IPS-15b (cell line): ENCODE measurements at regions not wholly inside any gene's neighbourhood (a gene's known extent, or its start where the extent isn't known, plus 50 kb on each side); places are given as distances from the start of the nearest gene placed in this dataset.

ENCODE experiments used
- H3K27me3 ChIP-seq: one replicate; pipeline ENCODE4 v1.6.1; 2013; ENCODE audit warnings: low read length; ENCODE audit not compliant: control insufficient read depth, insufficient read depth
- H3K36me3 ChIP-seq: one replicate; pipeline ENCODE4 v1.6.1; 2013; ENCODE audit warnings: low read length; ENCODE audit not compliant: control insufficient read depth, insufficient read depth
- H3K4me1 ChIP-seq: one replicate; pipeline ENCODE4 v1.6.1; 2013; ENCODE audit warnings: mild to moderate bottlenecking, low read length; ENCODE audit not compliant: control insufficient read depth, insufficient read depth
- H3K4me3 ChIP-seq: one replicate; pipeline ENCODE4 v1.5.1; 2013; ENCODE audit warnings: low read depth, low read length
- H3K9ac ChIP-seq: one replicate; pipeline ENCODE4 v1.6.1; 2013; ENCODE audit warnings: low read depth, mild to moderate bottlenecking, low read length
- H3K9me3 ChIP-seq: one replicate; pipeline ENCODE4 v1.6.1; 2013; ENCODE audit warnings: mild to moderate bottlenecking, low read length; ENCODE audit not compliant: control insufficient read depth, insufficient read depth

DNA sequence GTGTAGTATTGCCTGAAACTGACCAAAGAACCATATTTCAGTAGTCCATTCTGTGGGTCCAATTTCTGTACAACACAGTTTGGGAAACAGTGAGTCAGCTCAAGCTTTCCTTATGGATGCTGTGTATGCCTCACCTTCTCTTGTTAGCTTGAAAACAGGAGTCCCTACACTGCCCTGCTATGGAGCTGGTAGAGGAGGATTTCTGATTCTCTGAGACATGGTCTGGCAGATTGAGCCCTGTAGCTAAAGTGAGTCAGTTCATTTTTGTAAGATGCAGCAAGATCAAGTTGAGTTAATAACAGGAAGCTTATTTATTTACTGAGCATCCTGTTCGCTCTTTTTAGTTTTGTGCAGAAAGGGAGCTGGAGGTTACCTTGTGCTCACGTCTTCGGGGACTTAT, 424.1 kb upstream of the RBMS3 start:
- Histone ChIP-seq H3K27me3 (no peaks in the 10 kb centered on the region), H3K36me3 (no peaks in the 10 kb centered on the region), H3K4me3 (no peak overlapping the region), H3K9me3 (no peaks in the 10 kb centered on the region), H3K4me1 (no peaks in the 10 kb centered on the region), H3K9ac (no peak overlapping the region)

DNA sequence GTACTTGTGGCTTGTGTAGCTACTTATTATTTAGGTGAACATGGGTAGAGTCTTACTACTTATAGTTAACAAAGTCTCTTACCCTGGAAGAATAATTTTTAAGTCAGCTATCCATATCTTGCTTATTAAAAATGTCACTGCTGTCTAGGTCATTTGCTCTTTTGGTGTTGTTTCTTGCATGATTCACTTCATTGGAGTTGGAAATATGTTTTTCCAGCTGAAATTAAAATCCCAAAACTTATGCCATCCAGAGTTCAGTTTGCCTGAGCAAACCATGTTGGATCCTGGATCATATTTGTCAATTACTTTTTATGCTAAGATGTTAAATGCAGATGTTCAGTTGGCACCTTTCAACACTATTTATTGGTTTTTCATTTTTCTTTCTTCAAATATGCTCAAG, 421.0 kb upstream of the RBMS3 start:
- Histone ChIP-seq H3K9ac (no peak overlapping the region), H3K27me3 (no peaks in the 10 kb centered on the region), H3K9me3 (no peaks in the 10 kb centered on the region), H3K4me1 (no peaks in the 10 kb centered on the region), H3K36me3 (no peaks in the 10 kb centered on the region), H3K4me3 (no peak overlapping the region)

DNA sequence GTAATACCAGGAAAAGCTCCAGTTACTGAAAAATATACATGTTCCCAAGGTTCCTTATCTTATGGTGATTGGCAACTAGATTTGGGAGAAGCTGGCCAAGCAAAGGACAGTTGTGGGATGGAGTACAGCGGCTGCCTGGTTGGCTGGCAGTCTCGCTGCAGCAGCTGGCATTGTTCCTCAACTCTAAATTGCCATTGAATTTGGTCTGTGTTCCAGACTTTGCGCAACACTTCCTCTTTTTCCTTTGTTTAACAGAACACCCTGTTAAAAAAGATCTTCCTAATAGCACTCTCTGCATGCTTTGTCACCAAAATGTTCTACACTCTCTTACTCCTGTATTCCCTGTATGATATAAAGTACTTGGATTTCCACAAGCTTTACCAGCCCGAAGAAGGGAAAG, 420.6 kb upstream of the RBMS3 start:
- Histone ChIP-seq H3K4me3 (no peak overlapping the region), H3K9me3 (no peaks in the 10 kb centered on the region), H3K36me3 (no peaks in the 10 kb centered on the region), H3K9ac (no peak overlapping the region), H3K4me1 (no peaks in the 10 kb centered on the region), H3K27me3 (no peaks in the 10 kb centered on the region)

DNA sequence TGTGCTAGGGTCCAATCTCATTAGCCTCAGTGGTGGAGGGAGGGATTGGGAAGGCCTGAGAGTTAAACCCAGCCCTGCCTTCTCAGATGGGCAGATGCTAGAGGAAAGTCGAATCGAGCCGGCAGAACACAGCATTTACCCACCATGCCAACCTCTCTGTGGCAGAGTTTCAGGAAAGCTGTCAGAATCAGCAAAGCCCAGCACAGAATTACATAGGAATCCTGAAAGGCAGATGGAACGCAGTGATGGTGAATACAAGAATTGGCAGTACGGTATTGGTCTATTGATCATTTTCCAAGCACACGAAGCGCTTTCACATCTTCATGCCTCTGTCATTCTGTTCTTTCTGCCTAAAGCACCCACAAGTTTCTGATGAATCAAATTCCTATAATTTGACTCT, 417.7 kb upstream of the RBMS3 start:
- no peaks in the 10 kb centered on the region for H3K27me3 ChIP-seq
- no peaks in the 10 kb centered on the region for H3K9me3 ChIP-seq
- no peak overlapping the region for H3K9ac ChIP-seq
- no peaks in the 10 kb centered on the region for H3K4me1 ChIP-seq
- no peak overlapping the region for H3K4me3 ChIP-seq
- H3K36me3 ChIP-seq = no peaks in the 10 kb centered on the region

DNA sequence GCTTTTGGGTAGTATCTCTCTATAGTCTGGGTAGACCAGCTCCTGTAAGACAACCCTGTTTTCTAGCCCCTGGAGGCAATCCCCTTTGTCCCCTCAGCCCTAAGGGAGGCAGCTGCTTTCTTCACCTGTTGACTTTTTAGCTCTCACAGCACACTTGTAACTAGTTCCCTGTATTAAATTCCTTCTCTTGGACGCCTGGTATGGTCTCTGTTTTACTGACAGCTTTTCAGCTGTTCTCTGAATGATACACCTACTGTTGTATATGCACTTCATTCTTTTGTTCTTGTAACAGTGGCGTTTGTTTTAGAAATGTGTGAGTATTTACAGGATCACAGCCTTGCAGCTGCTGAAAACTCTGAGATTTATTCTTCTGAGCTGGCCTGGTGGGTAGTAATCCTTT, 413.0 kb upstream of the RBMS3 start:
- no peak overlapping the region for H3K9ac ChIP-seq
- H3K4me3 ChIP-seq = no peak overlapping the region
- H3K9me3 ChIP-seq = no peaks in the 10 kb centered on the region
- H3K36me3 ChIP-seq = no peaks in the 10 kb centered on the region
- no peaks in the 10 kb centered on the region for H3K27me3 ChIP-seq
- H3K4me1 ChIP-seq = no peaks in the 10 kb centered on the region

DNA sequence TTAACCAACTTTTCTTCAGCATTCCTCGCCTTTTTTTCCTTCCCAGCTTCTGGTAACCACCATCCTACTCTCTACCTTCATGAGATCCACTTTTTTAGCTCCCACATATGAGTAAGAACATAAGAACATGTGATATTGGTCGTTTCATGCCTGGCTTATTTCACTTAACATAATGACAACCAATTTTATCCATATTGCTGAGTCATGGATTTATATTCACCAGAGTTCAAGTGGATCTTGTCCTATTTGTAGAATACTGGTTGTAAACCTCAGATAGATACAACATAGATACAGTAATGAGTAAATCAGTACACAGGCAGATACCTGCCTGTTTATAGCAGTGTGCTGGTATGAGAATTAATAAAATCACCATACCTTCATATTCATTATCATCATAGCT, 412.0 kb upstream of the RBMS3 start:
- H3K4me1 ChIP-seq = no peaks in the 10 kb centered on the region
- H3K36me3 ChIP-seq = no peaks in the 10 kb centered on the region
- no peak overlapping the region for H3K4me3 ChIP-seq
- H3K27me3 ChIP-seq = no peaks in the 10 kb centered on the region
- no peak overlapping the region for H3K9ac ChIP-seq
- no peaks in the 10 kb centered on the region for H3K9me3 ChIP-seq

DNA sequence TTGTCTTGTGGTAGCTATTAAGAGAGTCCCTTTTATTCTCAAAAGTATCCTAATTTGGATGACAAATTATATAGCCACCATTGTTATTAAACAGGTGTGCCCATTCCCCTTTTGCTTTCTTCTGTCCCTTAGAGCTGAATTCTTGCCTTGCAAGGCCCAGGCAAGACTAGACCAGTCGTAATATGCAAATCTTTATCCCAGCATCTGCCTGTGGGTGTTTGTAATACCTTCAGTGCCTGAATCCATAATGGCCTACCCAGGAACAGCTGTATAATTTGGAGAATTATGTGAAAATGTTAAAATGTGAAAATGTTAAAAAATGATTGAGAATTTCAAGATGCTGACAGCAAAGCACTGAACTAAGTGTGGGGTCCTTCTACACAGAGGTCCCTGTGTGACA, 403.0 kb upstream of the RBMS3 start:
- Histone ChIP-seq H3K9ac (no peak overlapping the region), H3K9me3 (no peaks in the 10 kb centered on the region), H3K4me1 (no peaks in the 10 kb centered on the region), H3K27me3 (no peaks in the 10 kb centered on the region), H3K4me3 (no peak overlapping the region), H3K36me3 (no peaks in the 10 kb centered on the region)

DNA sequence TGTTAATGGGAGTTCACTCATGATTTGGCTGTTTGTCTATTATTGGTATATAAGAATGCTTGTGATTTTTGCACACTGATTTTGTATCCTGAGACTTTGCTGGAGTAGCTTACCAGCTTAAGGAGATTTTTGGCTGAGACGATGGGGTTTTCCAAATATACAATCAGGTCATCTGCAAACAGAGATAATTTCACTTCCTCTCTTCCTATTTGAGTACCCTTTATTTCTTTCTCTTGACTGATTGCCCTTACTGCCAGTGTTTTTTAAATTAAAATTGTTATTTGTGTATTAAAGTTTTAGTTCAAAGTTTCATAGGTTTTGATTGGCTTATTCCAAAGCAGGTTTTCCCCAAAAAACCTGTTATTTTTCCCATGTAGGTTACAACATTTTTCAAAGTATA, 390.5 kb upstream of the RBMS3 start:
- H3K9ac ChIP-seq = no peak overlapping the region
- H3K36me3 ChIP-seq = no peaks in the 10 kb centered on the region
- no peaks in the 10 kb centered on the region for H3K9me3 ChIP-seq
- no peak overlapping the region for H3K4me3 ChIP-seq
- no peaks in the 10 kb centered on the region for H3K27me3 ChIP-seq
- H3K4me1 ChIP-seq = no peaks in the 10 kb centered on the region

DNA sequence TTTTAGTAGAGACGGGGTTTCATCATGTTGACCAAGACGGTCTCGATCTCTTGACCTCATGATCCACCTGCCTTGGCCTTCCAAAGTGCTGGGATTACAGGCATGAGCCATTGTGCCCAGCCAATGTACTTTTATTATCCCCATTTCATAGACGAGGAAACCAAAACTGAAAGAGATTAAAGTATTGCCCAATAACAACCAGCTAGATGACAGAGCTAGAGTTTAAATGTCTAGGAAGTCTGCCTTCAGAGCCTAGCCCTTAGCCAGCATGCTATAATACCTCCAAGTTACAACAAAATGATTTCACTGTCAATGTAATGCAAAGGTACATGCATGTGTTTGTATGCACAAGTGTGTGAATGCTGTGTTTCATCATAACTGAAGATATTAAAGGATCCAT, 389.4 kb upstream of the RBMS3 start:
- H3K36me3 ChIP-seq = no peaks in the 10 kb centered on the region
- no peak overlapping the region for H3K4me3 ChIP-seq
- H3K9me3 ChIP-seq = no peaks in the 10 kb centered on the region
- no peaks in the 10 kb centered on the region for H3K4me1 ChIP-seq
- no peak overlapping the region for H3K9ac ChIP-seq
- no peaks in the 10 kb centered on the region for H3K27me3 ChIP-seq

DNA sequence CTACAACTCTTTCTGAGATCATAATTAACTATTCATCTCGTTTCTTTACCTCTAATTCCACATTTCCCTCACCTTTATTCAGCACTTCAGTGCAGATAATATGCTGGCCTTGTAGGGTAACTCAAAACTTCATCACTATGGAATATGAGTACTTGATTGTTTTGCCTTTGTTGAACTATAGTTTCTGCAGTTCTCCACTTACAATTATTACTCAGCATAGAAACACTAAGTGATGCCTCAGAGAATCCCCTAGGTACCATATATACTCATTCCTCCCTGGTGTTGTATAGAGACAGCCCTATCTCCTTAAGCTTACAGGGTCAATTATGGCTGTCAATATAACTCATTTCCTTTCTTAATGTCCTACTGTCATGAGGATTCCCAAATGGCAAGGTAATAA, 380.6 kb upstream of the RBMS3 start:
- H3K27me3 ChIP-seq = no peaks in the 10 kb centered on the region
- H3K36me3 ChIP-seq = no peaks in the 10 kb centered on the region
- no peak overlapping the region for H3K9ac ChIP-seq
- no peaks in the 10 kb centered on the region for H3K9me3 ChIP-seq
- no peak overlapping the region for H3K4me3 ChIP-seq
- no peaks in the 10 kb centered on the region for H3K4me1 ChIP-seq

DNA sequence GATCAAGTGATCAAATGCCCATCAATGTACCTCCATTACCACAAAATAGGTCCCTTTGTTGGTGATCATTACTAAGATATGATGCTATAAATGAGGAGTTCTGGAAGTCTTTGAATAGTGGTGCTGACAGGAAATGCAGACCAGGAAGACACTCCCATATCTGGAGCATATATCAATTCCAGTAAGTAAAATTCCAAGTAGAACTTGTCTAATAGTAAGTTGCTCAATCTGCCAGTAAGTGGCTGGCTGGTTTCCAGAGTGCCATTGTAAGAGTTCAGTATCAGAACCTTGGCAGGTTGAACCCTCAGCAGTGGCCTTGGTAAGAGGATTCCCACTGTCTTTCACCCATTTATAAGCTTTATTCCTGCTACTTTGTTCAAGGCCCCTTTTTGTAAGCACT, 379.9 kb upstream of the RBMS3 start:
- Histone ChIP-seq H3K4me1 (no peaks in the 10 kb centered on the region), H3K9ac (no peak overlapping the region), H3K27me3 (no peaks in the 10 kb centered on the region), H3K36me3 (no peaks in the 10 kb centered on the region), H3K4me3 (no peak overlapping the region), H3K9me3 (no peaks in the 10 kb centered on the region)

DNA sequence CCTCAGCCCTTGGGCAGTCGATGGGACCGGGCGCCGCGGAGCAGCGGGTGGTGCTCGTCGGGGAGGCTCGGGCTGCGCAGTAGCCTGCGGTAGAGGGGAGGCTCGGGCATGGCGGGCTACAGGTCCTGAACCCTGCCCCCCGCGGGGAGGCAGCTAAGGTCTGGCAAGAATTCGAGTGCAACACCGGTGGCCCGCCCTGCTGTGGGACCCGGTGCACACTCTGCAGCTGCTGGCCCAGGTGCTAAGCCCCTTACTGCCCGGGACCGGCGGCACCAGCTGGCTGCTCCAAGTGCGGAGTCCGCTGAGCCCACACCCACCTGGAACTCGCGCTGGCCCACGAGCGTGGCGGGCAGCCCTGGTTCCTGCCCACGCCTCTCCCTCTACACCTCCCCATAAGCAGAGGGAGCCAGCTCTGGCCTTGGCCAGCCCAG, 377.7 kb upstream of the RBMS3 start:
- H3K9ac ChIP-seq = no peak overlapping the region
- no peaks in the 10 kb centered on the region for H3K9me3 ChIP-seq
- H3K4me3 ChIP-seq = no peak overlapping the region
- H3K36me3 ChIP-seq = no peaks in the 10 kb centered on the region
- no peaks in the 10 kb centered on the region for H3K4me1 ChIP-seq
- no peaks in the 10 kb centered on the region for H3K27me3 ChIP-seq

DNA sequence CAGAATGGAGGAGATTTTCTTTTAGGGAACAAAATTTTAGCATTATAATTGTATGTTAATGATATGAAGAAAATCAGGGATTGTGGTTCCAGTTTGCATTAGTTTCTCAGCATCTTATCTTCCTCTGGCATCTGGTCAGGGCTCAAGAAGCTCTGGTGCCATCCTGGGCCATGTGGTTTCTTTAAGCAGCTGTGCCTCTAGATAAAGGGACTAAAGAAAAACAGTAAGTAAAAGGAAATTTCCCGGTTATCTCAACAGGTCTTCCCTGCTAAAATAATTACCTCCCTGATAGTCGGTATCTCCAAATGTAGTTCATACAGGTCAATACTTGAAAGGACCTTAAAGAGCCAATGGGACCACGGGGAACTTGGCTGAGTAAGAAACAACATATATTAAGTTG, 375.1 kb upstream of the RBMS3 start:
- no peaks in the 10 kb centered on the region for H3K9me3 ChIP-seq
- no peaks in the 10 kb centered on the region for H3K27me3 ChIP-seq
- H3K9ac ChIP-seq = no peak overlapping the region
- H3K4me3 ChIP-seq = no peak overlapping the region
- H3K4me1 ChIP-seq = no peaks in the 10 kb centered on the region
- H3K36me3 ChIP-seq = no peaks in the 10 kb centered on the region
